ENCODE measurements at regions not wholly inside any gene's neighbourhood (a gene's known extent, or its start where the extent isn't known, plus 50 kb on each side); places are given as distances from the start of the nearest gene placed in this dataset.

GRCh38 chr1:38561725-38562124 is 297.8 kb downstream of the RRAGC start:
- H3K9ac ChIP-seq (replicated peaks; ENCODE audit: extremely low read depth, insufficient read depth, low read length) = no peak overlapping the region
- no peak overlapping the region for H3K4me3 ChIP-seq (replicated peaks in 1 of 3; ENCODE audit: insufficient read depth in 1 of 3, low read depth in 1 of 3, low read length in 3 of 3)
- no peaks in the 10 kb centered on the region for H4K20me1 ChIP-seq (replicated peaks; ENCODE audit: control insufficient read depth, extremely low read depth, insufficient read depth, low read length)
- TF ChIP-seq POLR2AphosphoS5 (IDR thresholded peaks at IDR 0.05; ENCODE audit: insufficient read depth, low read depth, low read length) = no peak
- H3K4me1 ChIP-seq (ENCODE audit: control insufficient read depth, extremely low read depth, insufficient read depth, low read length) = no peaks in the 10 kb centered on the region
- no peak overlapping the region for H3K27ac ChIP-seq (ENCODE audit: insufficient read depth, low read depth, low read length)
- no peaks in the 10 kb centered on the region for H3K27me3 ChIP-seq (ENCODE audit: control insufficient read depth in 2 of 2, insufficient read depth in 2 of 2, low read length in 2 of 2)
- POLR2A ChIA-PET = no interaction called here
- FAIRE-seq (no peak), DNase-seq (ENCODE audit: low read depth, low spot score) (no peak)
- H3K36me3 ChIP-seq (ENCODE audit: control insufficient read depth in 2 of 2, extremely low read depth in 1 of 2, insufficient read depth in 2 of 2, low read length in 2 of 2) = no peaks in the 10 kb centered on the region
- H2AFZ ChIP-seq (ENCODE audit: low read depth, low read length) = no peak overlapping the region
- intact Hi-C loops (cut with micrococcal nuclease) (no loop called here), dilution Hi-C loops (cut with MboI; ENCODE audit: extremely low pct_ligation_motif_present, low sequenced_read_pairs) (no loop called here)
- CTCF ChIA-PET = no interaction called here
- H3K9me1 ChIP-seq (replicated peaks; ENCODE audit: control insufficient read depth, extremely low read depth, insufficient read depth, low read length) = no peaks in the 10 kb centered on the region
- H3K9me3 ChIP-seq (replicated peaks; ENCODE audit: control insufficient read depth, insufficient read depth, low read length) = no peaks in the 10 kb centered on the region
- no peaks in the 10 kb centered on the region for H3K79me2 ChIP-seq (ENCODE audit: control insufficient read depth, insufficient read depth, low read length)
- H3K4me2 ChIP-seq (ENCODE audit: insufficient read depth, low read length) = no peak overlapping the region
- no TSS peak for BruUV-seq (replicated peaks)

- CTCF ChIA-PET = no interaction called here
- DNase-seq (ENCODE audit: low read depth, low spot score) = no peak
- no peaks in the 10 kb centered on the region for H3K79me2 ChIP-seq (ENCODE audit: control insufficient read depth, insufficient read depth, low read length)
- no peaks in the 10 kb centered on the region for H4K20me1 ChIP-seq (replicated peaks; ENCODE audit: control insufficient read depth, extremely low read depth, insufficient read depth, low read length)
- H3K4me2 ChIP-seq (ENCODE audit: insufficient read depth, low read length) = no peak overlapping the region
- dilution Hi-C loops (cut with MboI; ENCODE audit: extremely low pct_ligation_motif_present, low sequenced_read_pairs) = no loop called here
- H3K36me3 ChIP-seq (ENCODE audit: control insufficient read depth in 2 of 2, extremely low read depth in 1 of 2, insufficient read depth in 2 of 2, low read length in 2 of 2) = no peaks in the 10 kb centered on the region
- H3K9me1 ChIP-seq (replicated peaks; ENCODE audit: control insufficient read depth, extremely low read depth, insufficient read depth, low read length) = no peaks in the 10 kb centered on the region
- no TSS peak for BruUV-seq (replicated peaks)
- FAIRE-seq = no peak
- no peak for TF ChIP-seq CTCF (IDR thresholded peaks at IDR 0.05; ENCODE audit: extremely low read depth in 1 of 2, insufficient read depth in 1 of 2, low read depth in 1 of 2, low read length in 2 of 2)
- no peak for TF ChIP-seq JUN (IDR thresholded peaks at IDR 0.05; ENCODE audit: borderline replicate concordance, insufficient read depth, insufficient read length, low read depth)
- TF ChIP-seq POLR2AphosphoS5 (IDR thresholded peaks at IDR 0.05; ENCODE audit: insufficient read depth, low read depth, low read length) = no peak
- no peak for TF ChIP-seq GATA2 (IDR thresholded peaks at IDR 0.05; ENCODE audit: insufficient read depth, insufficient read length, low read depth, low read length)
- TF ChIP-seq FOS (IDR thresholded peaks at IDR 0.05; ENCODE audit: borderline replicate concordance, insufficient read depth, low read length) = no peak
- TF ChIP-seq POLR2A (IDR thresholded peaks at IDR 0.05; ENCODE audit: low read depth, low read length) = no peak
- no peak for TF ChIP-seq MYC (IDR thresholded peaks at IDR 0.05; ENCODE audit: low read depth, low read length)
- no peak for TF ChIP-seq MAX (IDR thresholded peaks at IDR 0.05; ENCODE audit: insufficient read depth, insufficient read length)
- TF ChIP-seq EZH2 (IDR thresholded peaks at IDR 0.05; ENCODE audit: borderline replicate concordance, low read depth, low read length, severe bottlenecking) = no peak
- H3K27me3 ChIP-seq (ENCODE audit: control insufficient read depth in 2 of 2, insufficient read depth in 2 of 2, low read length in 2 of 2) = no peaks in the 10 kb centered on the region
- no peak overlapping the region for H3K9ac ChIP-seq (replicated peaks; ENCODE audit: extremely low read depth, insufficient read depth, low read length)
- no peak overlapping the region for H3K27ac ChIP-seq (ENCODE audit: insufficient read depth, low read depth, low read length)
- POLR2A ChIA-PET = no interaction called here
- H3K4me1 ChIP-seq (ENCODE audit: control insufficient read depth, extremely low read depth, insufficient read depth, low read length) = no peaks in the 10 kb centered on the region
- intact Hi-C loops (cut with micrococcal nuclease) = no loop called here
- H3K4me3 ChIP-seq (replicated peaks in 1 of 3; ENCODE audit: insufficient read depth in 1 of 3, low read depth in 1 of 3, low read length in 3 of 3) = no peak overlapping the region
- H2AFZ ChIP-seq (ENCODE audit: low read depth, low read length) = no peak overlapping the region
- H3K9me3 ChIP-seq (replicated peaks; ENCODE audit: control insufficient read depth, insufficient read depth, low read length) = no peaks in the 10 kb centered on the region
Measured at GRCh38 chr1:38561110-38561509, 298.5 kb downstream of the RRAGC start.
